Chondrocyte (in vitro differentiated cells): ENCODE measurements at regions not wholly inside any gene's neighbourhood (a gene's known extent, or its start where the extent isn't known, plus 50 kb on each side); places are given as distances from the start of the nearest gene placed in this dataset.

Source experiments
- DNase-seq: peaks from one replicate; pipeline ENCODE4 v3.0.0; 2021; ENCODE audit warnings: mixed read lengths, low spot score
- H3K27ac Mint-ChIP-seq: one replicate; pipeline ENCODE4 v1.8.0; 2021; ENCODE audit warnings: mild to moderate bottlenecking, moderate library complexity, mixed read lengths; ENCODE audit not compliant: unreplicated experiment
- H3K27me3 Mint-ChIP-seq: 2 replicates; pipeline ENCODE4 v1.8.0; 2021; ENCODE audit warnings: low read depth, mixed read lengths
- H3K36me3 Mint-ChIP-seq: 2 replicates; pipeline ENCODE4 v1.8.0; 2021; ENCODE audit warnings: low read depth, mixed read lengths
- H3K4me1 Mint-ChIP-seq: 2 replicates; pipeline ENCODE4 v1.8.0; 2021; ENCODE audit warnings: low read depth, mild to moderate bottlenecking, mixed read lengths
- H3K4me3 Mint-ChIP-seq: one replicate; pipeline ENCODE4 v1.8.0; 2021; ENCODE audit warnings: mild to moderate bottlenecking, moderate library complexity, mixed read lengths; ENCODE audit not compliant: unreplicated experiment
- H3K9me3 Mint-ChIP-seq: 2 replicates; pipeline ENCODE4 v1.8.0; 2021; ENCODE audit warnings: low read depth, mixed read lengths
- CTCF ChIP-seq: fragments of 200-600 bp; sonication (generic); IDR thresholded peaks from 2 replicates; pipeline ENCODE4 v1.5.0; 2021; ENCODE audit warnings: antibody characterized with exemption, mild to moderate bottlenecking, moderate library complexity

- Mint-ChIP-seq H3K4me1 (no peaks in the 10 kb centered on the region), H3K4me3 (no peak overlapping the region), H3K27ac (no peak overlapping the region), H3K36me3 (peaks cover 1% of the 10 kb centered on the region), H3K27me3 (peaks cover 2% of the 10 kb centered on the region), H3K9me3 (peaks cover 2% of the 10 kb centered on the region)
- TF ChIP-seq CTCF: no peak
- DNase-seq: no peak
These were observed 442.4 kb downstream of the TYW1 start for GRCh38 chr7:67438913-67439505.

- Mint-ChIP-seq H3K4me1 (no peaks in the 10 kb centered on the region), H3K27me3 (peaks cover 2% of the 10 kb centered on the region), H3K9me3 (no peaks in the 10 kb centered on the region), H3K27ac (no peak overlapping the region), H3K36me3 (no peaks in the 10 kb centered on the region), H3K4me3 (no peak overlapping the region)
- TF ChIP-seq CTCF: no peak
- DNase-seq: no peak
These were observed 443.7 kb downstream of the TYW1 start for GRCh38 chr7:67440321-67440720.

- no peak for TF ChIP-seq CTCF
- Mint-ChIP-seq H3K27ac (no peak overlapping the region), H3K4me3 (no peak overlapping the region), H3K4me1 (no peaks in the 10 kb centered on the region), H3K9me3 (peaks cover 2% of the 10 kb centered on the region), H3K36me3 (no peaks in the 10 kb centered on the region), H3K27me3 (peaks cover 2% of the 10 kb centered on the region)
- no peak for DNase-seq
These were observed 449.1 kb downstream of the TYW1 start for GRCh38 chr7:67445728-67446127.

GRCh38 chr7:67447297-67447696, 450.7 kb downstream of the TYW1 start:
- Mint-ChIP-seq H3K27me3 (peaks cover 2% of the 10 kb centered on the region), H3K4me1 (no peaks in the 10 kb centered on the region), H3K36me3 (no peaks in the 10 kb centered on the region), H3K27ac (no peak overlapping the region), H3K9me3 (peaks cover 2% of the 10 kb centered on the region), H3K4me3 (no peak overlapping the region)
- no peak for TF ChIP-seq CTCF
- peak; percentile 2 for DNase-seq

GRCh38 chr7:67448271-67448670, 451.6 kb downstream of the TYW1 start:
- Mint-ChIP-seq H3K36me3 (no peaks in the 10 kb centered on the region), H3K27me3 (peaks cover 2% of the 10 kb centered on the region), H3K9me3 (peaks cover 2% of the 10 kb centered on the region), H3K4me3 (no peak overlapping the region), H3K4me1 (no peaks in the 10 kb centered on the region), H3K27ac (no peak overlapping the region)
- no peak for TF ChIP-seq CTCF
- no peak for DNase-seq
